ACC112 (cell line): ENCODE measurements at regions not wholly inside any gene's neighbourhood (a gene's known extent, or its start where the extent isn't known, plus 50 kb on each side); places are given as distances from the start of the nearest gene placed in this dataset.

ENCODE experiments used
- H2AFZ ChIP-seq: fragments of 200-600 bp; sonication (generic); one replicate; pipeline ENCODE4 v1.6.0; 2017; ENCODE audit warnings: antibody characterized with exemption, low read length; ENCODE audit not compliant: unreplicated experiment
- H3K27ac ChIP-seq: fragments of 200-600 bp; sonication (generic); 2 replicates; pipeline ENCODE4 v1.5.1; 2014; ENCODE audit warnings: low read depth, mild to moderate bottlenecking, antibody characterized with exemption, low read length, moderate library complexity
- H3K27me3 ChIP-seq: fragments of 200-600 bp; sonication (generic); 2 replicates; pipeline ENCODE4 v1.6.1; 2014; ENCODE audit warnings: mild to moderate bottlenecking, antibody characterized with exemption, low read length, moderate library complexity, mixed read lengths; ENCODE audit not compliant: insufficient read depth
- H3K36me3 ChIP-seq: fragments of 200-600 bp; sonication (generic); 2 replicates; pipeline ENCODE4 v1.6.1; 2016; ENCODE audit warnings: mild to moderate bottlenecking, antibody characterized with exemption, low read length, moderate library complexity, mixed read lengths; ENCODE audit not compliant: insufficient read depth
- H3K4me1 ChIP-seq: fragments of 200-600 bp; sonication (generic); one replicate; pipeline ENCODE4 v1.6.1; 2016; ENCODE audit warnings: low read length, mixed read lengths; ENCODE audit not compliant: insufficient read depth, unreplicated experiment, control insufficient read depth
- H3K4me3 ChIP-seq: fragments of 200-600 bp; sonication (generic); 2 replicates; pipeline ENCODE4 v1.5.1; 2014; ENCODE audit warnings: mild to moderate bottlenecking, low read depth, low read length
- H3K79me2 ChIP-seq: fragments of 200-600 bp; sonication (generic); one replicate; pipeline ENCODE4 v1.6.0; 2016; ENCODE audit warnings: low read length; ENCODE audit not compliant: control insufficient read depth, unreplicated experiment, insufficient read depth

DNA sequence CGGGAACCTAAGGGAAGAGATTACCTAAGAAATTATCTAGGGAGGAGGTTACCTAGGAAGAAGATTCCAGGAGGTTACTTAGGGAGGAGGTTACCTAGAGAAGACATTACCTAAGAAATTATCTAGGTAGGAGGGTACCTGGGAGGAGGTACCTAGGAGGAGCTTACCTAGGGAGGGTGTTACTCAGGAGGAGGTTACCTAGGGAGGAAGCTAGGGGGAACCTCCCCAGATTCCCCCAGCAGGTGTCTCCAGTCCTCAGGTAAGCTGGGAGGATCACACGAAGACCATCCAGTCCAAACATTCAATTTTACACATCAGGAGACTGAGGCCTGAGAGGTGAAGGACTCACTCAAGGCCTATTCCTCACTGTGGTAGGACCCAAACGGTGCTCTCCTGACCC, 482.8 kb downstream of the TBC1D22A start:
- Histone ChIP-seq H3K36me3 (no peaks in the 10 kb centered on the region), H3K27ac (no peak overlapping the region), H3K27me3 (no peaks in the 10 kb centered on the region; the same call in 1 of the 2 replicates), H3K4me1 (no peaks in the 10 kb centered on the region), H3K4me3 (no peak overlapping the region), H2AFZ (no peak overlapping the region), H3K79me2 (no peaks in the 10 kb centered on the region)

DNA sequence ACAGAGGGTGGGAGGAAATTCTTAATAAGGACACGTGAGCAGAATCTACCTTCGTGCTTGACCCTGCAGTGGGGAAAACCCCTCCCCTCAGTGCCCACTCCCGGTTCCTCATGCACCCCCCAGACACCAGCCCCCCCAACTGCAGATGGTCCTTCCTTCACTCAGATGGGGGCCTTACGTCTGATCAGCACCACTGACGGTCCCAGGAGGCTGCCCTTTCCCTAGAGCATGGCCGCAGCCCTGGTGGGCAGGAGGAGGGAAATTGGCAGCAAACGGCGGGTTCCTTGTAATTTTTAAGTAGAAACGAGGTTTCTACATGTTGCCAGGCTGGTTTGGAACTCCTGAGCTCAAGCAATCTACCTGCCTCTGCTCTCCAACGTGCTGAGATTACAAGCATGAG, 477.7 kb downstream of the TBC1D22A start:
- H3K27me3 ChIP-seq, result no peaks in the 10 kb centered on the region; the same call in 1 of the 2 replicates

DNA sequence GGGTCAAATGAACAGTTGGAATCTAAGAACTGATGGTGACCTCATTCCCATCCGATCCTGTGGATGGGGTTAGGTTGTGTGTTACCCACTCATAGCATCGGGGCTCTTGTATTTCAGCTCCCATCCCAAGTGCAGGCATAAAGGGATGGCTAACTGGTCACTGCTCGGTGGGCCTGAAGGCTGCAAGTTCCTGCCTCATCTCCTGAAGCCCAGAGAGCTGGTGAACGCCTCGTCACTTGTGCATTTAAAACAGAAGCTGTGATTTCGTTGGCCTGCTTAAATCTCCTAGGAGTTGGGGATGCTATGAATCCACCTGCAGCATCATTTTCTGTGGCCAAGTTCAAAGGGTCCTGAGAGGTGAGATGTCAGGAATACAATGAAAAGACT, 477.0 kb downstream of the TBC1D22A start:
- Histone ChIP-seq H3K4me3 (no peak overlapping the region), H3K4me1 (no peaks in the 10 kb centered on the region), H3K36me3 (no peaks in the 10 kb centered on the region), H3K79me2 (no peaks in the 10 kb centered on the region), H3K27me3 (no peaks in the 10 kb centered on the region; the same call in 1 of the 2 replicates), H3K27ac (no peak overlapping the region), H2AFZ (no peak overlapping the region)

More for the DNA sequence above, 477.7 kb downstream of the TBC1D22A start:
- H3K4me3 ChIP-seq, result no peak overlapping the region
- H3K27ac ChIP-seq, result no peak overlapping the region
- H3K36me3 ChIP-seq, result no peaks in the 10 kb centered on the region
- no peak overlapping the region for H2AFZ ChIP-seq
- no peaks in the 10 kb centered on the region for H3K4me1 ChIP-seq
- no peaks in the 10 kb centered on the region for H3K79me2 ChIP-seq

DNA sequence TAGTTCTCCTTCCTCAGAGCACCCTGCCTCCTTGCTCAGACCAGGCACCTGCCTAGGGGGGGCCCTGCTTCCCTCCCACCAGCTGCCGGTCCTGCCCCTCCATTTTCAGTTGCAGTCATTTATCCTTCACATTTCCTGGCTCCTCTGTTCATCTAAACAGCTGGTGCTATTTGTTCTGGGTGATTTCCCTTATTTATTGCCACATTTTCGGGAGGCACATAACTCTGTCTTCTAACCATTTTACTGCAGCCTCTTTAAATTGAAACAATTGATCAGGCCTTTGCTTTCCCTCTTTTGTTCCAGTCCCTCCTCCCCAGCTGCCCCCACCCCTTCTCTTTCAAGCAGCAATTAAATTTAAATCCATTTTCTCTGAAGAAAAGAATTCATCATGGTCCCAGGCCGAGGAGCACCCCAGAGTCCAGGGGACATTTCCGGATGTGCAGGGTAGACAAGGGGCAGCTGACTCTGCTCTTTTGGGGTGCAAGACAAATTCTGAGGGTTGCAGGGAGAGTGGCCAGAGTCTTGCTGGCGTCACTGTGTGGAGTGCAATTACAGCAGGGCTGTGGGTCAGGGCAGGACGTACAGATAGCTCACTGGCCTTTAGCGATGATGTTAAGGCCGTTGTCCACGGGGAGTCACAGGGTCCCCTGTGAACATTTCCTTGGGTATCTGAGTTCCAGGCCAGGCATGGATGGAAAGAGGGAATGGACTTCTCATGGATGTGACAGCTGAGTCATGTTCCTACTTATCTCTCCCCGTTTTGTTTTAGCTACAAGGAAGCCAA, 476.4 kb downstream of the TBC1D22A start:
- no peak overlapping the region for H3K27ac ChIP-seq
- no peak overlapping the region for H3K4me3 ChIP-seq
- no peaks in the 10 kb centered on the region for H3K4me1 ChIP-seq
- no peaks in the 10 kb centered on the region; the same call in 1 of the 2 replicates for H3K27me3 ChIP-seq
- no peak overlapping the region for H2AFZ ChIP-seq
- no peaks in the 10 kb centered on the region for H3K79me2 ChIP-seq
- no peaks in the 10 kb centered on the region for H3K36me3 ChIP-seq

DNA sequence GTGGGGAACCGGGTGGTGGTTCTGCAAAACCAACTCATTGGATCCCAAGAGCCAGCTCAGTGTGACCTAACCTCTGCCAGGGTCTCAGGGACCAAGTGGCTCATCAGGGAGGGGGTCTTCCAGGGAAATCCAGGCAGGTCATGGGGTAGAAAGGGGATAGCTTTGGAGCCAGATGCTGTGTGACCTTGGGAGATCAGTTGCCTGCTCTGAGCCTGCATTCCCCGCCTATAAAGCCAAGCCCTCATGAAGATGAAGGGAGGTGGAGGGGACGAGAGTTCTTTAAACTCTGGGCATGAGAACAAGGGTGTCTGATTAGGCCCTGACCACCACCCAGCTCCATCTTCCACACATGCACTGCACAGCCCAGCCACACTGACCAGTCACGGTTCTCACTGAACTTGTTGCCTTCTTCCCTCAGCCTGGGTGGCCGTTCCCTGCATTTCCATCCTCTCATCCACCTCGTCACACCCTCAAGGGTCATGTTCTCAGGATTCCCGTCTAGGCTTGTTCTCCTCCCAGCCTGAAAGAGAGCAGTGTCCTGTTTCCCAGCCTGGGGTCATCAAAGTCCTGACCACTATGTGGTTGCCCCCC, 475.5 kb downstream of the TBC1D22A start:
- Histone ChIP-seq H3K36me3 (no peaks in the 10 kb centered on the region), H3K4me3 (no peak overlapping the region), H3K4me1 (no peaks in the 10 kb centered on the region), H3K27me3 (no peaks in the 10 kb centered on the region; the same call in 1 of the 2 replicates), H2AFZ (no peak overlapping the region), H3K27ac (no peak overlapping the region), H3K79me2 (no peaks in the 10 kb centered on the region)

DNA sequence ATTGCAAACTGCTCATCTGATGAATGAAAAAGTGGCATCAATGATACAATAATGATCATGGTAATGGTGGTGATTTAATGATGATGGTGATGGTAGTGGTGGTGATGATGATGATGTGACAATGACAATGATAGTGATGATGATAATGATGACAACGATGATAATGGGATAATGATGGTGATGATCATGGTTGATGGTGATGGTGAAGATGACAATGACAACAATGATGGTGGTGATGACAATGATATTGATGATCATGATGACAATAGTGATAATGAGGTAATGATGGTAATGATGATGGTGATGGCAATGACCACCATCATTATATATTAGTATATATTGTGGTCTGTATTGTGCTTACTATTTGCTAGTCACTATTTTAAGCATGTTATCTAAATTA, 474.3 kb downstream of the TBC1D22A start:
- no peaks in the 10 kb centered on the region; the same call in 1 of the 2 replicates for H3K27me3 ChIP-seq
- no peak overlapping the region for H3K4me3 ChIP-seq
- H3K4me1 ChIP-seq, result no peaks in the 10 kb centered on the region
- no peak overlapping the region for H2AFZ ChIP-seq
- H3K36me3 ChIP-seq, result no peaks in the 10 kb centered on the region
- H3K79me2 ChIP-seq, result no peaks in the 10 kb centered on the region
- no peak overlapping the region for H3K27ac ChIP-seq

DNA sequence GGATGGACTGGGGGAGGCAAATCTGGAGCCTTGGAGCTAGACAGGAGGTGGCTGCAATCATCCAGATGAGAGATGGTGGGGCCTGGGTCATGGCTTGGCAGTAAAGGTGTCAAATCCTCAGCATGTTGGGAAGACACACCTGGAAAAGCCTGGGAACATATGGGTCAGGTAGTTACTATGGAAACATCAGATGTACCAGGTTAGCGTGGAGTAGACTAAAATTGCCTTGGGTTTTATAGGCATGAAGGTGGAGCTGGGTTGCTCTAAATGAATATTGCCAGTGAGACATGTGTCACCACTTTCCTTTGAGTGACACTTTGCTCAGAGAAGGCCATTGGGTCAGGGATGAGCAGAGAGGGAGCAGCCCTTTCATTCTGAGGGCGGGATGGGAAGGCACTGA, 473.7 kb downstream of the TBC1D22A start:
- no peaks in the 10 kb centered on the region for H3K36me3 ChIP-seq
- no peaks in the 10 kb centered on the region for H3K79me2 ChIP-seq
- no peaks in the 10 kb centered on the region; the same call in 1 of the 2 replicates for H3K27me3 ChIP-seq
- no peak overlapping the region for H3K4me3 ChIP-seq
- H3K4me1 ChIP-seq, result no peaks in the 10 kb centered on the region
- H2AFZ ChIP-seq, result no peak overlapping the region
- no peak overlapping the region for H3K27ac ChIP-seq

DNA sequence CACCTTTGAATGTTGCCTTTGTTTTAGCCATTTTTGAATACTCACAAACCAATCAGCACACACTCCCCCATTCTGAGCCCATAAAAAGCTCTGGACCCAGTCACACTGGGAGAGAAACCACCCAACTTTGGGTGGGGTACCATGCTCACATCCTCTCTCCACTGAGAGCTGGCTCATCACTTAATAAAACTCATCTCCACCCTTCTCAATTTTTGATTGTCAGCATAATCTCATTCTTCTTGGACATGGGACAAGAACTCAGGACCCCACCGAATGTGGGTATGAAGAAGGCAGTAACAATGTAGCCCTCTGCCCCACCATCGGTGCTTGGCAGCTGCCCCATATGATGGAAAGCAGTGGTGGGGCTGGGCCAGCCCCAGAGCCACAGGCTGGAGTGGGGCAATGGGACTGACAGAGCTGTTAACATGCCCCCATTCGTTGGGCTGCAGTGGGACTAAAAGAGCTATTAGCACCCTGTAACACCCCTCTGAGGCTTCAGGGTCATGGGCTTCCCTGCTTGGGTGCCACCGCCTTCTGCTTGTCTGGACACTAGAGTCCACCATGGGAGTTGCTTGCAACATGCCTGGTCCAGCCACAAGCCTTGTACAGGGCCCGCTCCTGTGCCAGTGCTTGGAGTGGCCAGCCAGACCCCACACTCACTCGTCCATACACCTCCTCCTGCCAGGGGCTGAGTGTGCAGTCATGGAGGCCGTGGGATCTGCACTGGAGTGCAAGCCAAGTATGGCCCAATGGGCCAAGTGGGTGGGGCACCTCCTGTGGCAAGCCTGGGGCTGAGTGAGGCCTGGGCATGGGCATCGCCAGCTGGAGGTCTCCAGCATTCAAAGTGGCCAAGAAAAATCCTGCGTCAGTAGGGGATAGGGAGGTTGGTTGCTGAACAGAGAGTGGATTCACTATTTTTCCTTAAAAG, 471.1 kb downstream of the TBC1D22A start:
- no peak overlapping the region for H2AFZ ChIP-seq
- H3K79me2 ChIP-seq, result no peaks in the 10 kb centered on the region
- H3K36me3 ChIP-seq, result no peaks in the 10 kb centered on the region
- H3K4me3 ChIP-seq, result no peak overlapping the region
- H3K4me1 ChIP-seq, result no peaks in the 10 kb centered on the region
- no peak overlapping the region for H3K27ac ChIP-seq
- no peaks in the 10 kb centered on the region; the same call in 1 of the 2 replicates for H3K27me3 ChIP-seq

DNA sequence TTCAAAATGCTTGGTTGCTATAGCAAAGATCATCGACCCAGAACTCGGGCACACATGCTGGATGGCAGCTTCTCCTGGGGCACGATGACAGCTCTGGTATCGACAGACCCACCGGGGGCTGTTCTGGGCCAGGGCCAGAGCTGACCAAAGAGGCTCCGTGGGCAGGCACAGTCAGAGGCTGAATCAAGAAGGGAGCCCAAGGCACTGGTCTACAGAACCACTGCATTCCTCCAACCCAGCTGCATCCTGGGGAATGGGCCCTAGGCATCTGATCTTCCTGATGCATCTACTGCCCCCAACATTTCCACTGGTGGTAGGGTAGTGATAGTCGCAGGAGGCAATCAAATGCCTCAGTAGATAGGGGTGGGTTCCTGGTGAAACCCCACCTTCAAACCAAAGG, 470.3 kb downstream of the TBC1D22A start:
- no peaks in the 10 kb centered on the region for H3K36me3 ChIP-seq
- H2AFZ ChIP-seq, result no peak overlapping the region
- H3K4me1 ChIP-seq, result no peaks in the 10 kb centered on the region
- H3K27ac ChIP-seq, result no peak overlapping the region
- no peaks in the 10 kb centered on the region; the same call in 1 of the 2 replicates for H3K27me3 ChIP-seq
- no peak overlapping the region for H3K4me3 ChIP-seq
- no peaks in the 10 kb centered on the region for H3K79me2 ChIP-seq

DNA sequence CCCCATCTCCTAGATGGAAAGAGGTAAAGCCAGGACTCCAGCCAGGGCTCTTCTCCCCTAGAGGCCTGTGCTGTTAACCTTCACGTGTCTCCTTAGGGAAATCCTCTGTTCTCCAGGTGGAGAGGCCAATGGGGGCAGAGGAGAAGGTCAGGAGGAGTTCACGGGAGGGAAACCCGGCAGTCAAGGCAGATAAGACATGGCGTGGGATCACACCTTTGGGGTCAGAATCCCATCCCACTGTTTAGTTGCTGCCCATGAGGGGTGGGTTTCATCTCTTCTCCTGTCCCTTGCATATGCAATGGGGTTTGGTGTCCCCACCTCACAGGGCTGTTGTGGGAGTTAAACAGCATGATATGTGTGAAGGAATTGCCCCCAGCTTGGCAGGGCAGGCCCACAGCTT, 469.7 kb downstream of the TBC1D22A start:
- Histone ChIP-seq H3K27me3 (no peaks in the 10 kb centered on the region), H3K4me3 (no peak overlapping the region), H2AFZ (no peak overlapping the region), H3K36me3 (no peaks in the 10 kb centered on the region), H3K79me2 (no peaks in the 10 kb centered on the region), H3K27ac (no peak overlapping the region), H3K4me1 (no peaks in the 10 kb centered on the region)
